ENCODE measurements at regions not wholly inside any gene's neighbourhood (a gene's known extent, or its start where the extent isn't known, plus 50 kb on each side); places are given as distances from the start of the nearest gene placed in this dataset.

- Histone ChIP-seq H3K4me1 (ENCODE audit: control insufficient read depth in 4 of 4, insufficient read depth in 4 of 4, low read length in 3 of 4) (no peaks in the 10 kb centered on the region), H3K27me3 (ENCODE audit: control insufficient read depth in 4 of 4, insufficient read depth in 4 of 4, low read length in 3 of 4) (peaks cover 0 to 3% (median 0%) of the 10 kb centered on the region in 4 donors), H3K9me3 (ENCODE audit: control insufficient read depth in 4 of 4, low read length in 3 of 4) (no peaks in the 10 kb centered on the region), H3K36me3 (ENCODE audit: control insufficient read depth in 4 of 4, insufficient read depth in 3 of 4, low read depth in 1 of 4, low read length in 3 of 4) (no peaks in the 10 kb centered on the region), H3K4me3 (ENCODE audit: low read depth in 1 of 3, low read length in 3 of 3) (no peak overlapping the region), H3K27ac (ENCODE audit: low read depth in 1 of 2, low read length in 2 of 2) (no peak overlapping the region), H3K9ac (ENCODE audit: low read depth in 1 of 2, low read length in 2 of 2) (no peak overlapping the region)
- TF ChIP-seq JUND (IDR thresholded peaks at IDR 0.05) (no peak), ATF3 (IDR thresholded peaks at IDR 0.05) (no peak), FOXA2 (IDR thresholded peaks at IDR 0.05) (no peak), GABPA (IDR thresholded peaks at IDR 0.05 in 1 of 2, conservative IDR thresholded peaks at IDR 0.05 in 1 of 2) (no peak), YY1 (IDR thresholded peaks at IDR 0.05) (no peak), ZBTB33 (IDR thresholded peaks at IDR 0.05) (no peak), EGR1 (IDR thresholded peaks at IDR 0.05; ENCODE audit: low read depth in 2 of 2) (no peak), NR2F2 (IDR thresholded peaks at IDR 0.05) (no peak)
- no peak for DNase-seq (ENCODE audit: low spot score)
Measured at GRCh38 chr1:80021891-80022290, 1015.4 kb upstream of the ADGRL4 start.

- WGBS = 89% methylated on average over 3 of the region's 3 CpGs
- Histone ChIP-seq H3K27me3 (ENCODE audit: control insufficient read depth in 4 of 4, insufficient read depth in 4 of 4, low read length in 3 of 4) (peaks cover 0 to 1% (median 0%) of the 10 kb centered on the region in 4 donors), H3K27ac (ENCODE audit: low read depth in 1 of 2, low read length in 2 of 2) (no peak overlapping the region), H3K9ac (ENCODE audit: low read depth in 1 of 2, low read length in 2 of 2) (no peak overlapping the region), H3K36me3 (ENCODE audit: control insufficient read depth in 4 of 4, insufficient read depth in 3 of 4, low read depth in 1 of 4, low read length in 3 of 4) (no peaks in the 10 kb centered on the region), H3K9me3 (ENCODE audit: control insufficient read depth in 4 of 4, low read length in 3 of 4) (no peaks in the 10 kb centered on the region), H3K4me3 (ENCODE audit: low read depth in 1 of 3, low read length in 3 of 3) (no peak overlapping the region), H3K4me1 (ENCODE audit: control insufficient read depth in 4 of 4, insufficient read depth in 4 of 4, low read length in 3 of 4) (no peaks in the 10 kb centered on the region)
- DNase-seq (ENCODE audit: low spot score) = no peak
- no peak for TF ChIP-seq NR2F2 (IDR thresholded peaks at IDR 0.05)
- TF ChIP-seq HNF4A (conservative IDR thresholded peaks at IDR 0.05) = no peak
- TF ChIP-seq MAX (IDR thresholded peaks at IDR 0.05) = no peak
- TF ChIP-seq HNF4G (IDR thresholded peaks at IDR 0.05) = no peak
Measured at GRCh38 chr1:80018348-80018747, 1011.8 kb upstream of the ADGRL4 start.

GRCh38 chr1:80008934-80009333 lies 1002.4 kb upstream of the ADGRL4 start:
- WGBS = 88% methylated on average over 1 of the region's 1 CpG

More at GRCh38 chr1:80008934-80009333, 1002.4 kb upstream of the ADGRL4 start:
- Histone ChIP-seq H3K9ac (ENCODE audit: low read depth in 1 of 2, low read length in 2 of 2) (no peak overlapping the region), H3K27ac (ENCODE audit: low read depth in 1 of 2, low read length in 2 of 2) (no peak overlapping the region), H3K36me3 (ENCODE audit: control insufficient read depth in 4 of 4, insufficient read depth in 3 of 4, low read depth in 1 of 4, low read length in 3 of 4) (no peaks in the 10 kb centered on the region), H3K27me3 (ENCODE audit: control insufficient read depth in 4 of 4, insufficient read depth in 4 of 4, low read length in 3 of 4) (no peaks in the 10 kb centered on the region), H3K9me3 (ENCODE audit: control insufficient read depth in 4 of 4, low read length in 3 of 4) (no peaks in the 10 kb centered on the region), H3K4me1 (ENCODE audit: control insufficient read depth in 4 of 4, insufficient read depth in 4 of 4, low read length in 3 of 4) (no peaks in the 10 kb centered on the region), H3K4me3 (ENCODE audit: low read depth in 1 of 3, low read length in 3 of 3) (no peak overlapping the region)
- no peak for TF ChIP-seq MAX (IDR thresholded peaks at IDR 0.05)
- no peak for TF ChIP-seq NR2F2 (IDR thresholded peaks at IDR 0.05)
- TF ChIP-seq CTCF (IDR thresholded peaks at IDR 0.05; ENCODE audit: low read depth, low read length, missing input control) = no peak
- no peak for TF ChIP-seq TAF1 (conservative IDR thresholded peaks at IDR 0.05)
- no peak for TF ChIP-seq SP1 (IDR thresholded peaks at IDR 0.05)
- no peak for TF ChIP-seq REST (IDR thresholded peaks at IDR 0.05)
- no peak for TF ChIP-seq RAD21 (IDR thresholded peaks at IDR 0.05)
- TF ChIP-seq FOXA1 (IDR thresholded peaks at IDR 0.05) = no peak
- TF ChIP-seq ZBTB33 (IDR thresholded peaks at IDR 0.05) = no peak
- no peak for DNase-seq (ENCODE audit: low spot score)

Data from liver (tissue), 8 donors.